HCT116 (cell line): ENCODE measurements at regions not wholly inside any gene's neighbourhood (a gene's known extent, or its start where the extent isn't known, plus 50 kb on each side); places are given as distances from the start of the nearest gene placed in this dataset.

Experiments used
- ATAC-seq: fragments of 200-7000 bp; cut with Tn5 transposase; 2 replicates; pipeline ENCODE4 v1.9.1; 2020; ENCODE audit warnings: mild to moderate bottlenecking, moderate library complexity
- BruUV-seq: library from RNA; stranded (reverse); fragments of 400-500 nt; replicated peaks from 2 replicates; lab custom pipeline; 2021; lab: Mats Ljungman, UMichigan
- CTCF ChIA-PET: fragments of 300-600 bp; sonication (Branson Sonifier 250); formaldehyde crosslinking; loops from one replicate; lab custom pipeline; 2021; ENCODE audit warnings: antibody characterized with exemption; lab: Charles Lee
- POLR2A ChIA-PET: fragments of 300-600, 350-600 bp; sonication (Branson Sonifier 250); formaldehyde crosslinking; loops from one replicate; lab custom pipeline; 2021; ENCODE audit warnings: antibody characterized with exemption; lab: Charles Lee
- RAD21 ChIA-PET, 2 experiments: fragments of 300-600 bp; sonication (Branson Sonifier 250); formaldehyde crosslinking; loops; one replicate each; lab custom pipeline; 2023; ENCODE audit warnings: low total read pairs in 2 of 2; ENCODE audit not compliant: uncharacterized antibody in 2 of 2, unreplicated experiment in 2 of 2, low non-redundant PET in 1 of 2; lab: Charles Lee
- DNase-seq: peaks from one replicate; pipeline ENCODE4 v3.0.0-alpha.2; 2010; ENCODE audit warnings: low read depth, low spot score
- H2AFZ ChIP-seq: fragments of 200-600 bp; shearing (Covaris generic), sonication (generic); 2 replicates; pipeline ENCODE4 v1.6.1; 2017; ENCODE audit warnings: low read depth, mixed run types, mixed read lengths, antibody characterized with exemption, low read length; ENCODE audit not compliant: poor library complexity, severe bottlenecking
- H3K27ac ChIP-seq: 2 replicates; pipeline ENCODE4 v1.5.1; 2012; ENCODE audit warnings: low read depth, low read length
- H3K27me3 ChIP-seq: fragments of 200-600 bp; sonication (generic); 2 replicates; pipeline ENCODE4 v1.6.1; 2016; ENCODE audit warnings: mixed run types, low read length, mixed read lengths; ENCODE audit not compliant: insufficient read depth
- H3K36me3 ChIP-seq, 2 experiments: fragments of 200-500 bp in 1 of 2; fragments of 200-600 bp in 1 of 2; sonication (Bioruptor generic) in 1 of 2; sonication (generic) in 1 of 2; 2 replicates each; pipeline versions ENCODE4 v1.5.1 to v1.6.1; 2014 to 2016; ENCODE audit warnings: low read length in 2 of 2, inconsistent platforms in 1 of 2, mixed read lengths in 1 of 2, mixed run types in 1 of 2; ENCODE audit not compliant: insufficient read depth in 2 of 2, control insufficient read depth in 1 of 2
- H3K4me1 ChIP-seq, 2 experiments: fragments of 200-600 bp in 1 of 2; sonication (generic) in 1 of 2; 2 replicates each; pipeline versions ENCODE4 v1.5.1 to v1.6.1; 2012 to 2017; ENCODE audit warnings: low read length in 2 of 2, inconsistent platforms in 1 of 2, mild to moderate bottlenecking in 1 of 2, mixed read lengths in 1 of 2, mixed run types in 1 of 2, moderate library complexity in 1 of 2; ENCODE audit not compliant: insufficient read depth in 2 of 2, control insufficient read depth in 1 of 2
- H3K4me2 ChIP-seq: fragments of 200-600 bp; sonication (generic); 2 replicates; pipeline ENCODE4 v1.6.1; 2017; ENCODE audit warnings: mixed run types, low read length, mixed read lengths
- H3K4me3 ChIP-seq, 2 experiments: fragments of 200-600 bp in 1 of 2; sonication (generic) in 1 of 2; replicated peaks in 1 of 2; 2 replicates each; pipeline ENCODE4 v1.5.1; 2011 to 2016; ENCODE audit warnings: low read length in 2 of 2, control low read depth in 1 of 2, low read depth in 1 of 2, mild to moderate bottlenecking in 1 of 2, mixed read lengths in 1 of 2, mixed run types in 1 of 2
- H3K79me2 ChIP-seq: fragments of 200-600 bp; sonication (generic); 2 replicates; pipeline ENCODE4 v1.6.1; 2017; ENCODE audit warnings: mild to moderate bottlenecking, mixed run types, low read length, moderate library complexity, mixed read lengths; ENCODE audit not compliant: insufficient read depth
- H3K9ac ChIP-seq: fragments of 200-600 bp; sonication (generic); 2 replicates; pipeline ENCODE4 v1.6.1; 2016; ENCODE audit warnings: low read length, mixed read lengths
- H3K9me2 ChIP-seq: fragments of 200-600 bp; sonication (generic), shearing (Covaris generic); 2 replicates; pipeline ENCODE4 v1.6.1; 2017; ENCODE audit warnings: mixed run types, mild to moderate bottlenecking, moderate library complexity; ENCODE audit not compliant: insufficient read depth
- H3K9me3 ChIP-seq, 2 experiments: fragments of 200-500 bp in 1 of 2; fragments of 200-600 bp in 1 of 2; sonication (Bioruptor generic) in 1 of 2; sonication (generic) in 1 of 2; 2 replicates each; pipeline ENCODE4 v1.6.1; 2014 to 2017; ENCODE audit warnings: low read length in 2 of 2, mixed read lengths in 2 of 2, inconsistent platforms in 1 of 2, low read depth in 1 of 2, mild to moderate bottlenecking in 1 of 2, mixed run types in 1 of 2, moderate library complexity in 1 of 2; ENCODE audit not compliant: control insufficient read depth in 1 of 2, insufficient read depth in 1 of 2
- H4K20me1 ChIP-seq: fragments of 200-600 bp; sonication (generic), shearing (Covaris generic); 2 replicates; pipeline ENCODE4 v1.6.1; 2017; ENCODE audit warnings: mixed run types, mild to moderate bottlenecking, moderate library complexity; ENCODE audit not compliant: insufficient read depth
- ATF3 ChIP-seq: IDR thresholded peaks from 2 replicates; pipeline ENCODE4 v1.6.1; 2012
- CBX3 ChIP-seq: IDR thresholded peaks from 2 replicates; pipeline ENCODE4 v1.6.1; 2012; ENCODE audit warnings: low read depth
- CTCF ChIP-seq, 3 experiments: fragments of 200-600 bp in 1 of 3; sonication (generic) in 1 of 3; IDR thresholded peaks in 2 of 3; conservative IDR thresholded peaks in 1 of 3; 2 replicates each; pipeline ENCODE4 v1.5.1; 2012 to 2017; ENCODE audit warnings: low read depth in 2 of 3, low read length in 2 of 3, antibody characterized with exemption in 1 of 3, borderline replicate concordance in 1 of 3, control low read depth in 1 of 3, mild to moderate bottlenecking in 1 of 3, mixed read lengths in 1 of 3, mixed run types in 1 of 3, moderate library complexity in 1 of 3; ENCODE audit not compliant: insufficient read depth in 1 of 3
- EGR1 ChIP-seq: IDR thresholded peaks from 2 replicates; pipeline ENCODE4 v1.6.1; 2012; ENCODE audit warnings: low read depth
- ELF1 ChIP-seq: IDR thresholded peaks from 2 replicates; pipeline ENCODE4 v1.6.1; 2012; ENCODE audit warnings: low read depth, borderline replicate concordance
- FOSL1 ChIP-seq: IDR thresholded peaks from 2 replicates; pipeline ENCODE4 v1.6.1; 2012; ENCODE audit warnings: low read depth
- MAX ChIP-seq: IDR thresholded peaks from 2 replicates; pipeline ENCODE4 v1.6.1; 2012
- POLR2AphosphoS5 ChIP-seq: IDR thresholded peaks from 2 replicates; pipeline ENCODE4 v1.6.1; 2011; ENCODE audit warnings: mild to moderate bottlenecking, low read depth, low read length, moderate library complexity
- RAD21 ChIP-seq: IDR thresholded peaks from 2 replicates; pipeline ENCODE4 v1.6.1; 2012; ENCODE audit warnings: low read depth, mild to moderate bottlenecking
- SRF ChIP-seq: IDR thresholded peaks from 2 replicates; pipeline ENCODE4 v1.6.1; 2012; ENCODE audit warnings: low read depth
- YY1 ChIP-seq: IDR thresholded peaks from 2 replicates; pipeline ENCODE4 v1.6.1; 2011; ENCODE audit warnings: low read length, low read depth, moderate library complexity, mild to moderate bottlenecking; ENCODE audit not compliant: insufficient replicate concordance; ENCODE audit errors: extremely low read depth
- ZFX ChIP-seq: fragments of 450-650 bp; IDR thresholded peaks from 2 replicates; pipeline ENCODE4 v1.6.1; 2017
- ZNF274 ChIP-seq: fragments of 200-500 bp; sonication (Bioruptor generic); IDR thresholded peaks from 2 replicates; pipeline ENCODE4 v1.6.1; 2014; ENCODE audit warnings: mild to moderate bottlenecking, low read depth, low read length, inconsistent platforms
- intact Hi-C: fragments of 100-400 bp; cut with micrococcal nuclease; formaldehyde crosslinking; loops from 2 replicates; pipeline ENCODE4 v1.10.0; 2022

DNA sequence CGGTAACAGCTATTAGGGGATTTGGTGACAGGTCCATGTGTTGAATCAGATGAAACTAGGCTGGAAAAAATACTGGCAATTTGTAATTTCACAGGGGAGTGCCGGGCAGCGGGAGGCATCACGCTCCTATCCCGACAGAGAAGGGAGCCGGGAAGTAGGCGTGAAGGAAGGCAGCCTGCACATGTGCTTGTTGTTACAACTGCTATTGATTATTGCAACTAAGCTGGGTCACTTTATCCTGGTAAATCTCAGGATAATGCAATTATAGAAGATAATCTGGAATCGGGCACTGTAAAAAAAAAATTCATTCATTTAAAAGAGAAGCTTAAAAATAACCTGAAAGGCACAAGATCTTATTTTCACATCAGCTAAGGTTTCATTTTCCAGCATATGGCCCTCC lies 180.6 kb downstream of the FOXL1 start:
- Histone ChIP-seq H2AFZ (no peak overlapping the region), H3K9ac (no peak overlapping the region), H3K27ac (no peak overlapping the region), H3K4me3 (no peak overlapping the region), H3K4me1 (peaks cover 0 to 4% of the 10 kb centered on the region in 2 experiments; a peak in 3 of 4 replicates), H3K4me2 (no peak overlapping the region), H4K20me1 (no peaks in the 10 kb centered on the region), H3K27me3 (peaks cover 19% of the 10 kb centered on the region; the same call in 1 of the 2 replicates), H3K36me3 (no peaks in the 10 kb centered on the region), H3K9me3 (no peaks in the 10 kb centered on the region), H3K79me2 (no peaks in the 10 kb centered on the region), H3K9me2 (no peaks in the 10 kb centered on the region)
- intact Hi-C loops, result no loop called here
- TF ChIP-seq FOSL1, result no peak
- TF ChIP-seq MAX, result no peak
- no peak for TF ChIP-seq SRF
- TF ChIP-seq YY1, result no peak
- no peak for TF ChIP-seq ZFX
- no peak for ATAC-seq
- ChIA-PET POLR2A (no interaction called here), CTCF (interaction anchor here (1.5 to 2.5 kb wide), 2 partner anchors 22 to 304 kb away, joined by 4 to 7 read pairs; no protein-coding TSS in a partner anchor), RAD21 (no interaction called here)
- no peak for DNase-seq
- no TSS peak for BruUV-seq

GRCh38 chr16:86761111-86762031 lies 183.0 kb downstream of the FOXL1 start:
- no peaks in the 10 kb centered on the region for H4K20me1 ChIP-seq
- peak overlapping the region; percentile 55 for H3K4me2 ChIP-seq
- no peaks in the 10 kb centered on the region for H3K79me2 ChIP-seq
- ATAC-seq (peak; percentile 92), DNase-seq (peak; percentile 51)
- H3K27me3 ChIP-seq, result peaks cover 37% of the 10 kb centered on the region
- BruUV-seq, result no TSS peak
- no peaks in the 10 kb centered on the region for H3K9me2 ChIP-seq
- no peak overlapping the region for H3K9ac ChIP-seq
- RAD21 ChIA-PET, result no interaction called here
- TF ChIP-seq ATF3, result no peak
- no peak for TF ChIP-seq POLR2AphosphoS5
- TF ChIP-seq CTCF (IDR thresholded peaks at IDR 0.05 in 2 of 3, conservative IDR thresholded peaks at IDR 0.05 in 1 of 3; ENCODE audit: borderline replicate concordance in 1 of 3, insufficient read depth in 1 of 3, low read depth in 2 of 3, low read length in 2 of 3), result peak; percentile 79 to 99 (median 97)
- no peak for TF ChIP-seq CBX3
- no peak for TF ChIP-seq ELF1
- no peak for TF ChIP-seq EGR1
- TF ChIP-seq FOSL1, result no peak
- TF ChIP-seq YY1, result peak; percentile 15
- TF ChIP-seq SRF, result no peak
- TF ChIP-seq RAD21, result peak; percentile 77
- no peak for TF ChIP-seq ZNF274
- POLR2A ChIA-PET, result interaction anchor here (0.6 kb wide), 1 partner anchor 185 kb away, joined by 3 read pairs; no protein-coding TSS in a partner anchor
- no peak overlapping the region for H2AFZ ChIP-seq
- no peaks in the 10 kb centered on the region for H3K36me3 ChIP-seq
- CTCF ChIA-PET, result interaction anchor here (1.0 to 2.5 kb wide), 9 partner anchors 9 to 190 kb away, joined by 3 to 12 read pairs (median 5); no protein-coding TSS in a partner anchor
- intact Hi-C loops, result loop anchor here (1.0 to 5.0 kb wide), 3 partner anchors 186 to 316 kb away; no protein-coding TSS in a partner anchor
- H3K4me1 ChIP-seq, result peaks cover 0 to 4% of the 10 kb centered on the region in 2 experiments; a peak in 3 of 4 replicates
- H3K9me3 ChIP-seq, result peaks cover 0 to 6% of the 10 kb centered on the region in 2 experiments; a peak in 1 of 4 replicates
- no peak overlapping the region for H3K4me3 ChIP-seq
- H3K27ac ChIP-seq, result no peak overlapping the region
